ENCODE measurements at regions not wholly inside any gene's neighbourhood (a gene's known extent, or its start where the extent isn't known, plus 50 kb on each side); places are given as distances from the start of the nearest gene placed in this dataset.

DNA sequence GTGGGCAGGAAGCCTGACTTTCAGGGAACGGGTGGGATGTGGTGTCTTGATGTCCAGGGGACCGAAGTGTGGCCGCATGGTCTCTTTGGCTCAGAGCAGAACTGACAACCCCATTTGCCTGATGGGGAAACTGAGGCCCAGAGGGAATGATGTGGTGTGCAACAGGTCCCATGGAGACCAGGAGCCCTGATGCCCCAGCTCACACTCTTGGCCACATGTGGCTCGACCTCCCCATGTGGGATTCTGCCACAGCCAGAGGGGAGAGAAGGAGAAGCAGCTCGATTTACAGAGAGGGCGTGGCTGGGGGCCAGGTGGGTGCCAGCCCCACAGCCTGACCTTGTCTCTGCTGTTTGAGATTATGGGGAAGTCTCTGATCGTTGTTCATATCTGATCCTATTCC, 128.1 kb downstream of the TEX29 start:
- Histone ChIP-seq H2BK5ac (ENCODE audit: insufficient read length, low read length) (no peak overlapping the region), H3K4me2 (ENCODE audit: insufficient read depth, insufficient read length, low read length) (no peak overlapping the region), H3K4ac (ENCODE audit: low read depth, low read length) (no peak overlapping the region), H3K9ac (ENCODE audit: extremely low read depth, insufficient read length, low read length) (no peak overlapping the region), H3K79me2 (ENCODE audit: insufficient read depth, low read length) (no peaks in the 10 kb centered on the region), H3K23ac (ENCODE audit: insufficient read length, low read depth, low read length) (no peak overlapping the region), H3K14ac (ENCODE audit: insufficient read depth, low read length) (no peak overlapping the region), H3K9me3 (ENCODE audit: control insufficient read depth, low read depth, low read length) (no peaks in the 10 kb centered on the region), H2BK20ac (ENCODE audit: low read depth, low read length, poor library complexity, severe bottlenecking) (no peak overlapping the region), H2AK5ac (ENCODE audit: insufficient read length, low read length) (no peak overlapping the region), H2BK15ac (ENCODE audit: low read depth, low read length) (no peak overlapping the region), H3K79me1 (ENCODE audit: insufficient read depth, low read depth, low read length, poor library complexity, severe bottlenecking) (no peaks in the 10 kb centered on the region), H2BK12ac (ENCODE audit: insufficient read length, low read depth, low read length) (no peak overlapping the region), H3T11ph (ENCODE audit: low read length) (no peak overlapping the region), H3K23me2 (ENCODE audit: insufficient read length, low read depth, low read length, poor library complexity, severe bottlenecking) (no peaks in the 10 kb centered on the region), H2AFZ (ENCODE audit: low read length) (no peak overlapping the region), H4K5ac (ENCODE audit: insufficient read length, low read depth, low read length) (no peak overlapping the region), H3K56ac (ENCODE audit: insufficient read length, low read depth, low read length) (no peak overlapping the region), H3K27ac (ENCODE audit: insufficient read length, low read depth, low read length) (no peak overlapping the region), H3K18ac (ENCODE audit: insufficient read length, low read depth, low read length) (no peak overlapping the region), H4K20me1 (ENCODE audit: control insufficient read depth, insufficient read depth, insufficient read length) (no peaks in the 10 kb centered on the region), H2BK120ac (ENCODE audit: low read depth, low read length, poor library complexity, severe bottlenecking) (no peak overlapping the region), H3K27me3 (ENCODE audit: insufficient read depth, low read length) (no peaks in the 10 kb centered on the region), H4K91ac (ENCODE audit: insufficient read length, low read depth, low read length) (no peak overlapping the region), H4K8ac (replicated peaks; ENCODE audit: insufficient read length, low read depth, low read length) (no peak overlapping the region), H3K4me1 (ENCODE audit: insufficient read depth, low read length) (no peaks in the 10 kb centered on the region)
- Mint-ChIP-seq H3K27ac (no peak overlapping the region), H3K36me3 (ENCODE audit: insufficient read depth in 1 of 3, low read depth in 3 of 3) (peaks cover 0 to 3% (median 0%) of the 10 kb centered on the region in 3 experiments; a peak in 1 of 7 replicates), H3K27me3 (ENCODE audit: low read depth) (peaks cover 45% of the 10 kb centered on the region), H3K9me3 (peaks cover 7% of the 10 kb centered on the region in 2 experiments), H3K4me1 (no peaks in the 10 kb centered on the region; a peak in 1 of 4 replicates), H3K4me3 (no peak overlapping the region)
- DNase-seq, result no peak
- no CpG with 5 or more reads among the region's 7 CpGs for WGBS (ENCODE audit: extremely low coverage, insufficient read length, low lambda C conversion rate)
- TF ChIP-seq, protein P1, sequence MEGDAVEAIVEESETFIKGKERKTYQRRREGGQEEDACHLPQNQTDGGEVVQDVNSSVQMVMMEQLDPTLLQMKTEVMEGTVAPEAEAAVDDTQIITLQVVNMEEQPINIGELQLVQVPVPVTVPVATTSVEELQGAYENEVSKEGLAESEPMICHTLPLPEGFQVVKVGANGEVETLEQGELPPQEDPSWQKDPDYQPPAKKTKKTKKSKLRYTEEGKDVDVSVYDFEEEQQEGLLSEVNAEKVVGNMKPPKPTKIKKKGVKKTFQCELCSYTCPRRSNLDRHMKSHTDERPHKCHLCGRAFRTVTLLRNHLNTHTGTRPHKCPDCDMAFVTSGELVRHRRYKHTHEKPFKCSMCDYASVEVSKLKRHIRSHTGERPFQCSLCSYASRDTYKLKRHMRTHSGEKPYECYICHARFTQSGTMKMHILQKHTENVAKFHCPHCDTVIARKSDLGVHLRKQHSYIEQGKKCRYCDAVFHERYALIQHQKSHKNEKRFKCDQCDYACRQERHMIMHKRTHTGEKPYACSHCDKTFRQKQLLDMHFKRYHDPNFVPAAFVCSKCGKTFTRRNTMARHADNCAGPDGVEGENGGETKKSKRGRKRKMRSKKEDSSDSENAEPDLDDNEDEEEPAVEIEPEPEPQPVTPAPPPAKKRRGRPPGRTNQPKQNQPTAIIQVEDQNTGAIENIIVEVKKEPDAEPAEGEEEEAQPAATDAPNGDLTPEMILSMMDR (conservative IDR thresholded peaks at IDR 0.05), result no peak
